WTC11 (cell line): ENCODE measurements at regions not wholly inside any gene's neighbourhood (a gene's known extent, or its start where the extent isn't known, plus 50 kb on each side); places are given as distances from the start of the nearest gene placed in this dataset.
"Not testable (repeated sequence)": the region's sequence is repeated elsewhere in the genome, so short reads cannot be mapped to it uniquely, and the experiment has no call there.

Experiments used
- ATAC-seq: fragments of 200-7000 bp; cut with Tn5 transposase; 2 replicates; pipeline ENCODE4 v1.10.0; 2021; ENCODE audit warnings: mild to moderate bottlenecking, moderate library complexity
- CTCF ChIA-PET: fragments of 300-600 bp; sonication (Branson Sonifier 250); formaldehyde crosslinking; loops from one replicate; lab custom pipeline; 2021; ENCODE audit warnings: antibody characterized with exemption; lab: Charles Lee
- POLR2A ChIA-PET: fragments of 350-600 bp; sonication (Branson Sonifier 250); formaldehyde crosslinking; loops from one replicate; lab custom pipeline; 2021; ENCODE audit warnings: antibody characterized with exemption; lab: Charles Lee
- DNase-seq: peaks from one replicate; pipeline ENCODE4 v3.0.0; 2021; ENCODE audit warnings: low spot score
- H3K27ac Mint-ChIP-seq: 2 replicates; pipeline ENCODE4 v1.8.0; 2021; ENCODE audit warnings: mixed read lengths
- H3K27me3 Mint-ChIP-seq: 2 replicates; pipeline ENCODE4 v1.8.0; 2021; ENCODE audit warnings: low read depth, mild to moderate bottlenecking, moderate library complexity, mixed read lengths
- H3K36me3 Mint-ChIP-seq: 2 replicates; pipeline ENCODE4 v1.8.0; 2021; ENCODE audit warnings: mixed read lengths
- H3K4me1 Mint-ChIP-seq: 2 replicates; pipeline ENCODE4 v1.8.0; 2022; ENCODE audit warnings: mixed read lengths
- H3K4me3 Mint-ChIP-seq: 2 replicates; pipeline ENCODE4 v1.8.0; 2021; ENCODE audit warnings: mild to moderate bottlenecking, moderate library complexity, mixed read lengths
- H3K9me3 Mint-ChIP-seq: 2 replicates; pipeline ENCODE4 v1.8.0; 2021; ENCODE audit warnings: mixed read lengths
- AR ChIP-seq: fragments of 250-450 bp; sonication (Bioruptor Pico); IDR thresholded peaks from 2 replicates; pipeline ENCODE4 v1.9.0; 2021; ENCODE audit warnings: mild to moderate bottlenecking
- ATF3 ChIP-seq: sonication (generic); formaldehyde crosslinking; conservative IDR thresholded peaks from 2 replicates; pipeline ENCODE4 v1.8.1; 2022; ENCODE audit warnings: mild to moderate bottlenecking, missing genetic modification reagents
- CREB1 ChIP-seq: sonication (generic); formaldehyde crosslinking; IDR thresholded peaks from 2 replicates; pipeline ENCODE4 v1.8.0; 2023; ENCODE audit warnings: mild to moderate bottlenecking, missing genetic modification reagents
- ERG ChIP-seq: fragments of 250-450 bp; sonication (Bioruptor Pico); IDR thresholded peaks from 2 replicates; pipeline ENCODE4 v1.8.0; 2021; ENCODE audit warnings: mild to moderate bottlenecking
- FOXP4 ChIP-seq: sonication (generic); formaldehyde crosslinking; IDR thresholded peaks from 2 replicates; pipeline ENCODE4 v1.8.0; 2022; ENCODE audit warnings: mild to moderate bottlenecking, missing genetic modification reagents
- JAZF1 ChIP-seq: fragments of 250-450 bp; sonication (Bioruptor Pico); IDR thresholded peaks from 2 replicates; pipeline ENCODE4 v1.9.0; 2021; ENCODE audit warnings: moderate library complexity, mild to moderate bottlenecking, inconsistent platforms
- NFATC4 ChIP-seq: fragments of 250-450 bp; sonication (Bioruptor Pico); IDR thresholded peaks from 2 replicates; pipeline ENCODE4 v1.9.0; 2021; ENCODE audit warnings: mild to moderate bottlenecking
- NFYB ChIP-seq: sonication (generic); formaldehyde crosslinking; conservative IDR thresholded peaks from 2 replicates; pipeline ENCODE4 v1.8.0; 2022; ENCODE audit warnings: low read depth, missing genetic modification reagents
- OVOL2 ChIP-seq: fragments of 250-450 bp; sonication (Bioruptor Pico); IDR thresholded peaks from 2 replicates; pipeline ENCODE4 v1.9.0; 2021; ENCODE audit warnings: mild to moderate bottlenecking, borderline replicate concordance
- PRRX2 ChIP-seq: fragments of 250-450 bp; sonication (Bioruptor Pico); IDR thresholded peaks from 2 replicates; pipeline ENCODE4 v1.8.0; 2021; ENCODE audit warnings: mild to moderate bottlenecking
- TP53 ChIP-seq: sonication (generic); formaldehyde crosslinking; IDR thresholded peaks from 2 replicates; pipeline ENCODE4 v1.8.1; 2023; ENCODE audit warnings: mild to moderate bottlenecking, missing genetic modification reagents
- ZMAT4 ChIP-seq: fragments of 250-450 bp; sonication (Bioruptor Pico); IDR thresholded peaks from 2 replicates; pipeline ENCODE4 v1.9.0; 2021; ENCODE audit warnings: mild to moderate bottlenecking
- ZNF138 ChIP-seq: sonication (generic); formaldehyde crosslinking; conservative IDR thresholded peaks from 2 replicates; pipeline ENCODE4 v1.8.1; 2022; ENCODE audit warnings: mild to moderate bottlenecking, moderate library complexity, missing genetic modification reagents
- ZNF416 ChIP-seq: fragments of 250-450 bp; sonication (Bioruptor Pico); IDR thresholded peaks from 2 replicates; pipeline ENCODE4 v1.9.0; 2021; ENCODE audit warnings: mild to moderate bottlenecking, inconsistent platforms
- ZNF425 ChIP-seq: fragments of 250-450 bp; sonication (Bioruptor Pico); conservative IDR thresholded peaks from 2 replicates; pipeline ENCODE4 v1.9.0; 2021; ENCODE audit warnings: mild to moderate bottlenecking
- ZNF671 ChIP-seq: fragments of 250-450 bp; sonication (Bioruptor Pico); IDR thresholded peaks from 2 replicates; pipeline ENCODE4 v1.8.0; 2021; ENCODE audit warnings: mild to moderate bottlenecking

- H3K27me3 Mint-ChIP-seq: no peaks in the 10 kb centered on the region
- ChIA-PET POLR2A (no interaction called here), CTCF (interaction anchor here (0.6 to 3.0 kb wide), 2 partner anchors 142 to 171 kb away, joined by 4 to 17 read pairs; no protein-coding TSS in a partner anchor)
- H3K4me1 Mint-ChIP-seq: peaks cover 35% of the 10 kb centered on the region
- ATAC-seq (no peak), DNase-seq (no peak)
- H3K4me3 Mint-ChIP-seq: peak overlapping the region; percentile 98
- TF ChIP-seq ERG (CRISPR knock-in tag) (peak; percentile 67; the same call in 1 of the 2 replicates), OVOL2 (CRISPR knock-in tag) (no peak), ZNF425 (CRISPR knock-in tag) (peak; percentile 80), ZNF671 (CRISPR knock-in tag) (peak; percentile 77; the same call in 1 of the 2 replicates), PRRX2 (CRISPR knock-in tag) (peak; percentile 71; the same call in 1 of the 2 replicates), AR (CRISPR knock-in tag) (peak; percentile 82; the same call in 1 of the 2 replicates), FOXP4 (CRISPR knock-in tag) (no peak), NFYB (no peak), ZNF416 (CRISPR knock-in tag) (peak; percentile 77; the same call in 1 of the 2 replicates), ZMAT4 (CRISPR knock-in tag) (peak; percentile 78; the same call in 1 of the 2 replicates), NFATC4 (peak; percentile 92)
- H3K27ac Mint-ChIP-seq: peak overlapping the region; percentile 99
- H3K9me3 Mint-ChIP-seq: peaks cover 4% of the 10 kb centered on the region
- H3K36me3 Mint-ChIP-seq: peaks cover 59% of the 10 kb centered on the region
Observed at GRCh38 chr4:179165862-179166261, 1723.6 kb upstream of the AGA start.

GRCh38 chr4:179170308-179170707, 1728.1 kb upstream of the AGA start:
- POLR2A ChIA-PET, DNase-seq, CTCF ChIA-PET, H3K27me3 Mint-ChIP-seq, H3K9me3 Mint-ChIP-seq: not testable (repeated sequence)
- Mint-ChIP-seq H3K27ac (peak overlapping the region; percentile 96), H3K36me3 (peaks cover 47% of the 10 kb centered on the region), H3K4me1 (peaks cover 58% of the 10 kb centered on the region), H3K4me3 (peak overlapping the region; percentile 98)
- ATAC-seq: peak; percentile 33

- ChIA-PET POLR2A (no interaction called here), CTCF (no interaction called here)
- Mint-ChIP-seq H3K36me3 (peaks cover 27% of the 10 kb centered on the region), H3K27me3 (no peaks in the 10 kb centered on the region), H3K4me3 (no peak overlapping the region), H3K27ac (no peak overlapping the region), H3K9me3 (peaks cover 14% of the 10 kb centered on the region), H3K4me1 (peaks cover 33% of the 10 kb centered on the region)
- DNase-seq: no peak
- TF ChIP-seq ERG (CRISPR knock-in tag): no peak
- no peak for TF ChIP-seq JAZF1 (CRISPR knock-in tag)
- no peak for TF ChIP-seq AR (CRISPR knock-in tag)
- TF ChIP-seq CREB1 (CRISPR knock-in tag): no peak
- no peak for TF ChIP-seq TP53 (CRISPR knock-in tag)
- TF ChIP-seq ATF3: no peak
- no peak for TF ChIP-seq ZNF138 (CRISPR knock-in tag)
- ATAC-seq: no peak
Observed at GRCh38 chr4:179182741-179183140, 1740.5 kb upstream of the AGA start.
